K562 (cell line): ENCODE measurements at regions not wholly inside any gene's neighbourhood (a gene's known extent, or its start where the extent isn't known, plus 50 kb on each side); places are given as distances from the start of the nearest gene placed in this dataset.

Source experiments
- ATAC-seq: fragments of 200-7000 bp; cut with Tn5 transposase; 3 replicates; pipeline ENCODE4 v1.9.1; 2020; ENCODE audit warnings: moderate library complexity
- BruUV-seq: library from RNA; stranded (reverse); fragments of 400-500 nt; replicated peaks from 2 replicates; lab custom pipeline; 2021; lab: Mats Ljungman, UMichigan
- CTCF ChIA-PET: fragments of 300-600 bp; formaldehyde crosslinking; extraction: SDS; loops from one replicate; lab custom pipeline; 2021; ENCODE audit warnings: low intra/inter-chr PET ratio; lab: Yijun Ruan, JAX
- POLR2A ChIA-PET: fragments of 300-600, 350-650 bp; sonication (Branson Sonifier 250); formaldehyde crosslinking; extraction: SDS; loops from one replicate; lab custom pipeline; 2021; ENCODE audit warnings: antibody characterized with exemption, inconsistent platforms; lab: Yijun Ruan, JAX
- DNase-seq, 4 experiments: peaks; one replicate each; pipeline versions ENCODE4 v3.0.0 to v3.0.0-alpha.2; 2011 to 2018; ENCODE audit warnings: low spot score in 3 of 4, mixed read lengths in 3 of 4; ENCODE audit errors: extremely low read depth in 1 of 4
- FAIRE-seq: peaks from 2 replicates; lab custom pipeline; 2011; peaks lifted over from hg19 to GRCh38; lab: Jason Lieb, UNC
- H2AFZ ChIP-seq: 2 replicates; pipeline ENCODE4 v1.6.0; 2011; ENCODE audit warnings: low read depth, low read length, control low read depth, inconsistent platforms
- H3K27ac ChIP-seq: fragments of 200-600 bp; 3 replicates; pipeline ENCODE4 v1.8.0; 2011; ENCODE audit warnings: low read depth, mild to moderate bottlenecking, control low read depth, inconsistent platforms, low read length, moderate library complexity, mixed read lengths; ENCODE audit errors: extremely low read depth
- H3K27me3 ChIP-seq, 2 experiments: fragments of 300-600 bp in 1 of 2; 2 replicates in 1 of 2; 3 replicates in 1 of 2; pipeline versions ENCODE4 v1.6.0 to v1.8.0; 2011; ENCODE audit warnings: inconsistent platforms in 2 of 2, low read length in 2 of 2, mild to moderate bottlenecking in 1 of 2, mixed read lengths in 1 of 2, moderate library complexity in 1 of 2; ENCODE audit not compliant: control insufficient read depth in 2 of 2, insufficient read depth in 2 of 2
- H3K36me3 ChIP-seq: fragments of 300-600 bp; 3 replicates; pipeline ENCODE4 v1.8.0; 2011; ENCODE audit warnings: mild to moderate bottlenecking, low read length, inconsistent platforms; ENCODE audit not compliant: control insufficient read depth, insufficient read depth
- H3K4me1 ChIP-seq, 2 experiments: fragments of 200-600 bp in 1 of 2; replicated peaks in 1 of 2; 2 replicates in 1 of 2; 3 replicates in 1 of 2; pipeline versions ENCODE4 v1.5.1 to v1.8.0; 2011; ENCODE audit warnings: inconsistent platforms in 2 of 2, low read length in 2 of 2, mild to moderate bottlenecking in 1 of 2, mixed read lengths in 1 of 2, moderate library complexity in 1 of 2; ENCODE audit not compliant: control insufficient read depth in 2 of 2, insufficient read depth in 2 of 2
- H3K4me2 ChIP-seq: 2 replicates; pipeline ENCODE4 v1.6.1; 2011; ENCODE audit warnings: low read length, control low read depth, inconsistent platforms, mixed read lengths; ENCODE audit not compliant: insufficient read depth
- H3K4me3 ChIP-seq: fragments of 200-600 bp; sonication (generic), shearing (Covaris generic); 2 replicates; pipeline ENCODE4 v1.5.1; 2016; ENCODE audit warnings: control low read depth, inconsistent platforms
- H3K79me2 ChIP-seq: fragments of 200-600 bp; 3 replicates; pipeline ENCODE4 v1.8.0; 2011; ENCODE audit warnings: low read length, inconsistent platforms; ENCODE audit not compliant: control insufficient read depth, insufficient read depth
- H3K9ac ChIP-seq, 2 experiments: 2 replicates each; pipeline versions ENCODE4 v1.6.0 to v1.6.1; 2011; ENCODE audit warnings: low read depth in 2 of 2, low read length in 2 of 2, control low read depth in 1 of 2, inconsistent platforms in 1 of 2, mild to moderate bottlenecking in 1 of 2, mixed read lengths in 1 of 2; ENCODE audit not compliant: insufficient read depth in 1 of 2
- H3K9me1 ChIP-seq: one replicate; pipeline ENCODE4 v1.6.0; 2011; ENCODE audit warnings: inconsistent platforms, mild to moderate bottlenecking, low read length, moderate library complexity; ENCODE audit not compliant: control insufficient read depth, insufficient read depth
- H3K9me3 ChIP-seq: replicated peaks from 2 replicates; pipeline ENCODE4 v1.5.1; 2011; ENCODE audit warnings: low read depth, low read length, inconsistent platforms; ENCODE audit not compliant: control insufficient read depth, insufficient read depth
- H4K20me1 ChIP-seq: replicated peaks from 2 replicates; pipeline ENCODE4 v1.6.1; 2011; ENCODE audit warnings: low read length, inconsistent platforms, mixed read lengths; ENCODE audit not compliant: control insufficient read depth, insufficient read depth
- CBX5 ChIP-seq: IDR thresholded peaks from 2 replicates; pipeline ENCODE4 v1.6.1; 2014; ENCODE audit warnings: low read depth, borderline replicate concordance
- CTCFL ChIP-seq: IDR thresholded peaks from 2 replicates; pipeline ENCODE4 v1.6.1; 2011; ENCODE audit warnings: borderline replicate concordance, low read depth, mild to moderate bottlenecking, moderate library complexity, low read length; ENCODE audit not compliant: insufficient read depth, poor library complexity, severe bottlenecking
- DIDO1 ChIP-seq: fragments of 450-650 bp; IDR thresholded peaks from 2 replicates; pipeline ENCODE4 v1.6.1; 2016; ENCODE audit warnings: low read depth, missing biosample characterization, missing genetic modification characterization
- IRF1 ChIP-seq: sonication (generic); formaldehyde crosslinking; IDR thresholded peaks from 2 replicates; pipeline ENCODE4 v1.8.0; 2022; ENCODE audit warnings: missing genetic modification reagents, mild to moderate bottlenecking, borderline replicate concordance
- JUND ChIP-seq, 2 experiments: IDR thresholded peaks; 2 replicates in 1 of 2; 3 replicates in 1 of 2; pipeline ENCODE4 v1.6.1; 2011; ENCODE audit warnings: borderline replicate concordance in 2 of 2, low read depth in 2 of 2, low read length in 2 of 2, improper control_type of control experiment in 1 of 2, missing biosample characterization in 1 of 2, missing genetic modification characterization in 1 of 2, missing genetic modification reagents in 1 of 2
- KLF1 ChIP-seq: fragments of 450-650 bp; IDR thresholded peaks from 2 replicates; pipeline ENCODE4 v1.6.1; 2016; ENCODE audit warnings: missing genetic modification characterization, missing compliant biosample characterization
- NELFE ChIP-seq: IDR thresholded peaks from 2 replicates; pipeline ENCODE4 v1.6.1; 2011; ENCODE audit warnings: mild to moderate bottlenecking; ENCODE audit not compliant: insufficient read depth, insufficient read length
- TRIM24 ChIP-seq, 2 experiments: fragments of 450-650 bp; IDR thresholded peaks; 2 replicates each; pipeline ENCODE4 v1.6.1; 2016
- ZNF449 ChIP-seq: fragments of 250-450 bp; sonication (Bioruptor Pico); IDR thresholded peaks from 2 replicates; pipeline ENCODE4 v1.8.0; 2022; ENCODE audit warnings: moderate library complexity, mild to moderate bottlenecking, inconsistent platforms
- WGBS: fragments of 100-300 bp; shearing (Covaris generic); methylation state at CpG from one replicate; pipeline ENCODE4 v1.1.6; 2016; ENCODE audit warnings: low coverage, mixed read lengths; ENCODE audit not compliant: insufficient coverage; ENCODE audit errors: missing lambda C conversion rate; 5-methylcytosine and 5-hydroxymethylcytosine counted together
- in situ Hi-C: fragments of 300-500 bp; cut with MboI; formaldehyde crosslinking; loops from 4 replicates; pipeline ENCODE4 v1.15.0; 2018; ENCODE audit warnings: inconsistent platforms, mixed read lengths
- intact Hi-C: fragments of 100-400 bp; cut with micrococcal nuclease; formaldehyde crosslinking; loops from 2 replicates; pipeline ENCODE4 v1.14.2; 2022

GRCh38 chr17:52759864-52760263, 601.4 kb upstream of the CA10 start:
- no TSS peak for BruUV-seq

GRCh38 chr17:52758481-52758880, 600.0 kb upstream of the CA10 start:
- Histone ChIP-seq H3K9me3 (no peaks in the 10 kb centered on the region), H3K36me3 (no peaks in the 10 kb centered on the region)
- POLR2A ChIA-PET: no interaction called here
- TF ChIP-seq KLF1: no peak
- no peak for TF ChIP-seq IRF1 (CRISPR knock-in tag)
- no peak for TF ChIP-seq ZNF449 (CRISPR knock-in tag)
- no peak for TF ChIP-seq CBX5
- TF ChIP-seq DIDO1 (tag): no peak
- TF ChIP-seq JUND (IDR thresholded peaks at IDR 0.05; ENCODE audit: borderline replicate concordance, low read depth, low read length): no peak
- TF ChIP-seq JUND (tag; IDR thresholded peaks at IDR 0.05; ENCODE audit: borderline replicate concordance, low read depth, low read length): no peak
- no peak for TF ChIP-seq NELFE
- TF ChIP-seq TRIM24 (IDR thresholded peaks at IDR 0.05): no peak

More at GRCh38 chr17:52759864-52760263, 601.4 kb upstream of the CA10 start:
- POLR2A ChIA-PET: no interaction called here
- in situ Hi-C loops: no loop called here
- no peak overlapping the region for H3K4me2 ChIP-seq
- no peak overlapping the region for H2AFZ ChIP-seq
- no peak overlapping the region for H3K9ac ChIP-seq
- no peaks in the 10 kb centered on the region for H4K20me1 ChIP-seq
- ATAC-seq: no peak
- intact Hi-C loops: no loop called here
- no peaks in the 10 kb centered on the region for H3K9me3 ChIP-seq
- no peak overlapping the region for H3K27ac ChIP-seq
- H3K4me3 ChIP-seq: no peak overlapping the region
- no peaks in the 10 kb centered on the region for H3K79me2 ChIP-seq
- DNase-seq: no peak
- FAIRE-seq: no peak
- CTCF ChIA-PET: no interaction called here
- 6% methylated on average over 3 of the region's 3 CpGs for WGBS
- no peaks in the 10 kb centered on the region for H3K27me3 ChIP-seq
- H3K4me1 ChIP-seq: no peaks in the 10 kb centered on the region
- no peaks in the 10 kb centered on the region for H3K9me1 ChIP-seq
- no peak for TF ChIP-seq CTCFL
- no peaks in the 10 kb centered on the region for H3K36me3 ChIP-seq

More at GRCh38 chr17:52758481-52758880, 600.0 kb upstream of the CA10 start:
- Histone ChIP-seq H3K4me3 (no peak overlapping the region), H3K9ac (no peak overlapping the region), H3K9me1 (no peaks in the 10 kb centered on the region), H3K79me2 (no peaks in the 10 kb centered on the region), H3K4me1 (no peaks in the 10 kb centered on the region), H3K4me2 (no peak overlapping the region), H4K20me1 (no peaks in the 10 kb centered on the region), H3K27ac (no peak overlapping the region), H2AFZ (no peak overlapping the region), H3K27me3 (no peaks in the 10 kb centered on the region)
- no peak for DNase-seq
- intact Hi-C loops: no loop called here
- BruUV-seq: no TSS peak
- no peak for ATAC-seq
- in situ Hi-C loops: no loop called here
- CTCF ChIA-PET: no interaction called here
- no peak for FAIRE-seq
- 0% methylated on average over 1 of the region's 1 CpG for WGBS
